ENCODE measurements at regions not wholly inside any gene's neighbourhood (a gene's known extent, or its start where the extent isn't known, plus 50 kb on each side); places are given as distances from the start of the nearest gene placed in this dataset.

DNA sequence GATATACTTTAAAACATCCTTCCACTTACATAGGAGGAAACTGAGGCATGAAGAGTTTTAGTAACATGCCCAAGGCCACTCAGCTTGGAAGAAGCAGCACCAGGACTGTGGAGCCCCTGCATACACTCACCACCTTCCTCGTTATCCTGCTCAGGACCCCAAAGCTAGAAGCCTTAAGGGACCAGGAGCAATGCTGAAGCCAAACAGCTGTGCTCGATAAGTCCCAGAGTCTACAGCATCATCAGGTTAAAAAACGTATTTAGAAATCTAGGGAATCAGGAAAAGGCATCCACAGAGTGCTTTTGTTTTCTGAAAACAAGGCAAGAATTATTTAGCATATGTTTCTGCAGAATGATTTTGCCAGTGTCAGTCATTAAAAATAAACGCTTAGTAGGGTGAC is 301.7 kb upstream of the ESRRG start:
- Histone ChIP-seq H3K4me3 (no peak overlapping the region), H3K27me3 (no peaks in the 10 kb centered on the region), H3K27ac (no peak overlapping the region), H3K36me3 (no peaks in the 10 kb centered on the region), H3K9me3 (no peaks in the 10 kb centered on the region), H3K4me1 (no peaks in the 10 kb centered on the region)
- intact Hi-C loops (cut with DNase I), result no loop called here
- TF ChIP-seq CTCF (IDR thresholded peaks at IDR 0.05), result no peak
- no peak for TF ChIP-seq POLR2A (IDR thresholded peaks at IDR 0.05)
- no peak for TF ChIP-seq POLR2AphosphoS5 (IDR thresholded peaks at IDR 0.05)
- no peak for TF ChIP-seq EP300 (IDR thresholded peaks at IDR 0.05)
- WGBS, 2 donors, result 87 to 88% methylated on average over 4 of the region's 4 CpGs
- DNase-seq, result no peak

GRCh38 chr1:217021956-217022355 is 298.7 kb upstream of the ESRRG start:
- Histone ChIP-seq H3K4me3 (no peak overlapping the region), H3K27ac (peak overlapping the region in 1 of 4 donors; percentile 51), H3K9me3 (no peaks in the 10 kb centered on the region), H3K4me1 (no peaks in the 10 kb centered on the region), H3K36me3 (no peaks in the 10 kb centered on the region), H3K27me3 (no peaks in the 10 kb centered on the region)
- DNase-seq, result no peak
- TF ChIP-seq EP300 (IDR thresholded peaks at IDR 0.05) (no peak), POLR2A (IDR thresholded peaks at IDR 0.05) (no peak), POLR2AphosphoS5 (IDR thresholded peaks at IDR 0.05) (no peak), CTCF (IDR thresholded peaks at IDR 0.05) (no peak)
- 76 to 82% methylated on average over 2 of the region's 2 CpGs for WGBS, 2 donors
- intact Hi-C loops (cut with DNase I), result no loop called here

DNA sequence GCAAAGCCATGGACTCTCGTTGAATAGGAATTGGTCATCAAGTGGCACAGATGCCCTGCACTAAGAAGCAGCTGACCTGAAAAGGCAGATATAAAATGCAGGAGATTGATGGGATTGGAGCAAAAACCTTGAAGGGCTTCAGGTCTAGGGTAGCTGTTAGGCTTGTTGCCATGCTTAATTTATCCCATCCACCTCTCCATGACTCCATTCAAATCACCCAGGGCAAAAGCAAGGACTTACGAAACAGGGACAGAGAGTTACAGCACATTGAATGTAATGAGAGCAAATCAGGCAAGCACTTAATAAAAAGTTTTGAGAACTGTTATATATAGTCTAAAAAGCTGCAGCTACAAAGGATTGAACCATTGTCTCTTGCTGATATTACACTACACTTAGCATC is 298.2 kb upstream of the ESRRG start:
- no peak for DNase-seq
- 44 to 47% methylated on average over 2 of the region's 2 CpGs for WGBS, 2 donors
- intact Hi-C loops (cut with DNase I), result no loop called here
- H3K4me1 ChIP-seq, result no peaks in the 10 kb centered on the region
- no peaks in the 10 kb centered on the region for H3K36me3 ChIP-seq
- no peaks in the 10 kb centered on the region for H3K9me3 ChIP-seq
- H3K4me3 ChIP-seq, result no peak overlapping the region
- peak overlapping the region in 1 of 4 donors; percentile 51 for H3K27ac ChIP-seq
- TF ChIP-seq EP300 (IDR thresholded peaks at IDR 0.05) (no peak), POLR2AphosphoS5 (IDR thresholded peaks at IDR 0.05) (no peak), POLR2A (IDR thresholded peaks at IDR 0.05) (no peak), CTCF (IDR thresholded peaks at IDR 0.05) (no peak)
- H3K27me3 ChIP-seq, result no peaks in the 10 kb centered on the region

- DNase-seq, result no peak
- 84 to 89% methylated on average over 2 of the region's 2 CpGs for WGBS, 2 donors
- H3K4me3 ChIP-seq, result no peak overlapping the region
- H3K4me1 ChIP-seq, result no peaks in the 10 kb centered on the region
- no peaks in the 10 kb centered on the region for H3K36me3 ChIP-seq
- no peak for TF ChIP-seq POLR2A (IDR thresholded peaks at IDR 0.05)
- TF ChIP-seq CTCF (IDR thresholded peaks at IDR 0.05), result no peak
- TF ChIP-seq POLR2AphosphoS5 (IDR thresholded peaks at IDR 0.05), result no peak
- no peak for TF ChIP-seq EP300 (IDR thresholded peaks at IDR 0.05)
- H3K27me3 ChIP-seq, result no peaks in the 10 kb centered on the region
- peak overlapping the region in 1 of 4 donors; percentile 5 for H3K27ac ChIP-seq
- H3K9me3 ChIP-seq, result no peaks in the 10 kb centered on the region
- intact Hi-C loops (cut with DNase I), result no loop called here
These were observed 296.2 kb upstream of the ESRRG start for GRCh38 chr1:217019475-217019874.

- TF ChIP-seq CTCF (IDR thresholded peaks at IDR 0.05) (no peak), EP300 (IDR thresholded peaks at IDR 0.05) (no peak), POLR2A (IDR thresholded peaks at IDR 0.05) (no peak), POLR2AphosphoS5 (IDR thresholded peaks at IDR 0.05) (no peak)
- H3K27me3 ChIP-seq, result no peaks in the 10 kb centered on the region
- peak overlapping the region in 1 of 4 donors; percentile 5 for H3K27ac ChIP-seq
- H3K4me3 ChIP-seq, result no peak overlapping the region
- H3K4me1 ChIP-seq, result no peaks in the 10 kb centered on the region
- no peaks in the 10 kb centered on the region for H3K9me3 ChIP-seq
- WGBS, 2 donors, result 75 to 85% methylated on average over 3 of the region's 3 CpGs
- intact Hi-C loops (cut with DNase I), result no loop called here
- H3K36me3 ChIP-seq, result no peaks in the 10 kb centered on the region
- DNase-seq, result no peak
These were observed 295.4 kb upstream of the ESRRG start for GRCh38 chr1:217018648-217019047.
